IMR-90 (cell line): ENCODE measurements at regions not wholly inside any gene's neighbourhood (a gene's known extent, or its start where the extent isn't known, plus 50 kb on each side); places are given as distances from the start of the nearest gene placed in this dataset.

Experiments used
- ATAC-seq: fragments of 200-7000 bp; cut with Tn5 transposase; 2 replicates; pipeline ENCODE4 v1.9.1; 2020; ENCODE audit warnings: low read depth, mild to moderate bottlenecking, moderate library complexity
- BruUV-seq: library from RNA; stranded (reverse); fragments of 400-500 nt; replicated peaks from 2 replicates; lab custom pipeline; 2021; lab: Mats Ljungman, UMichigan
- CTCF ChIA-PET: fragments of 300-600 bp; formaldehyde crosslinking; extraction: SDS; loops from one replicate; lab custom pipeline; 2021; ENCODE audit warnings: antibody characterized with exemption; lab: Yijun Ruan, JAX
- POLR2A ChIA-PET: fragments of 300-600 bp; sonication (Branson Sonifier 250); formaldehyde crosslinking; loops from one replicate; lab custom pipeline; 2022; ENCODE audit warnings: antibody characterized with exemption; ENCODE audit not compliant: unreplicated experiment; lab: Charles Lee
- DNase-seq: peaks from one replicate; pipeline ENCODE4 v3.0.0; 2013
- H2AFZ ChIP-seq: replicated peaks from 2 replicates; pipeline ENCODE3; 2013; ENCODE audit warnings: low read length, mild to moderate bottlenecking; ENCODE audit not compliant: poor library complexity
- H2AK5ac ChIP-seq: 2 replicates; pipeline ENCODE4 v1.6.1; 2013; ENCODE audit warnings: low read depth, low read length, inconsistent platforms
- H2AK9ac ChIP-seq: replicated peaks from 2 replicates; pipeline ENCODE3; 2013; ENCODE audit warnings: mild to moderate bottlenecking, low read depth, low read length, moderate library complexity; ENCODE audit not compliant: poor library complexity
- H2BK120ac ChIP-seq: 2 replicates; pipeline ENCODE4 v1.6.1; 2013; ENCODE audit warnings: low read depth, low read length, inconsistent platforms
- H2BK15ac ChIP-seq: 3 replicates; pipeline ENCODE4 v1.6.1; 2013; ENCODE audit warnings: low read depth, low read length, inconsistent platforms
- H2BK20ac ChIP-seq: 2 replicates; pipeline ENCODE4 v1.6.1; 2013; ENCODE audit warnings: low read depth, mild to moderate bottlenecking, inconsistent platforms, low read length, moderate library complexity
- H2BK5ac ChIP-seq: 2 replicates; pipeline ENCODE4 v1.6.1; 2013; ENCODE audit warnings: mild to moderate bottlenecking, low read depth, low read length, inconsistent platforms; ENCODE audit not compliant: poor library complexity, severe bottlenecking
- H3K14ac ChIP-seq: replicated peaks from 2 replicates; pipeline ENCODE4 v1.6.1; 2013; ENCODE audit warnings: low read depth, low read length, inconsistent platforms
- H3K18ac ChIP-seq: 2 replicates; pipeline ENCODE4 v1.6.1; 2013; ENCODE audit warnings: low read depth, low read length, control low read depth
- H3K23ac ChIP-seq: 2 replicates; pipeline ENCODE4 v1.6.1; 2013; ENCODE audit warnings: low read depth, low read length, inconsistent platforms
- H3K27ac ChIP-seq: 2 replicates; pipeline ENCODE4 v1.5.1; 2013; ENCODE audit warnings: mild to moderate bottlenecking, control low read depth, low read length; ENCODE audit not compliant: insufficient read depth
- H3K27me3 ChIP-seq: 2 replicates; pipeline ENCODE4 v1.6.1; 2013; ENCODE audit warnings: low read length; ENCODE audit not compliant: control insufficient read depth, insufficient read depth
- H3K36me3 ChIP-seq: 2 replicates; pipeline ENCODE4 v1.6.1; 2013; ENCODE audit warnings: low read length, mixed read lengths; ENCODE audit not compliant: control insufficient read depth, insufficient read depth
- H3K4ac ChIP-seq: 2 replicates; pipeline ENCODE4 v1.6.1; 2013; ENCODE audit warnings: low read depth, low read length, inconsistent platforms
- H3K4me1 ChIP-seq: 2 replicates; pipeline ENCODE4 v1.6.1; 2013; ENCODE audit warnings: low read length, mixed read lengths; ENCODE audit not compliant: control insufficient read depth, insufficient read depth
- H3K4me2 ChIP-seq: 2 replicates; pipeline ENCODE4 v1.6.1; 2013; ENCODE audit warnings: low read depth, mild to moderate bottlenecking, control low read depth, low read length, moderate library complexity
- H3K4me3 ChIP-seq: 2 replicates; pipeline ENCODE4 v1.5.1; 2013; ENCODE audit warnings: low read depth, mild to moderate bottlenecking, control low read depth, low read length, moderate library complexity; ENCODE audit not compliant: insufficient read depth
- H3K56ac ChIP-seq: 2 replicates; pipeline ENCODE4 v1.6.1; 2013; ENCODE audit warnings: low read length, inconsistent platforms; ENCODE audit not compliant: insufficient read depth; ENCODE audit errors: extremely low read depth
- H3K79me1 ChIP-seq, 2 experiments: 2 replicates each; pipeline ENCODE4 v1.6.1; 2013; ENCODE audit warnings: low read length in 2 of 2, inconsistent platforms in 1 of 2, low read depth in 1 of 2
- H3K9ac ChIP-seq: 2 replicates; pipeline ENCODE4 v1.6.1; 2013; ENCODE audit warnings: low read depth, low read length, control low read depth
- H3K9me1 ChIP-seq: 2 replicates; pipeline ENCODE4 v1.6.1; 2013; ENCODE audit warnings: low read length, inconsistent platforms; ENCODE audit not compliant: insufficient read depth
- H3K9me3 ChIP-seq: 2 replicates; pipeline ENCODE4 v1.6.1; 2013; ENCODE audit warnings: low read length; ENCODE audit not compliant: control insufficient read depth, insufficient read depth
- H4K20me1 ChIP-seq: 2 replicates; pipeline ENCODE4 v1.6.1; 2013; ENCODE audit warnings: low read length, inconsistent platforms; ENCODE audit not compliant: insufficient read depth
- H4K5ac ChIP-seq: 2 replicates; pipeline ENCODE4 v1.6.1; 2013; ENCODE audit warnings: mild to moderate bottlenecking, low read depth, low read length, control low read depth
- H4K8ac ChIP-seq, 2 experiments: 2 replicates each; pipeline ENCODE4 v1.6.1; 2013; ENCODE audit warnings: low read depth in 2 of 2, low read length in 2 of 2, control low read depth in 1 of 2, inconsistent platforms in 1 of 2
- H4K91ac ChIP-seq: 2 replicates; pipeline ENCODE4 v1.6.1; 2013; ENCODE audit warnings: low read depth, low read length, inconsistent platforms; ENCODE audit not compliant: insufficient read depth
- BHLHE40 ChIP-seq: fragments of 150-350 bp; IDR thresholded peaks from 2 replicates; pipeline ENCODE4 v1.6.1; 2016; ENCODE audit warnings: mild to moderate bottlenecking, low read depth, low read length
- CEBPB ChIP-seq: IDR thresholded peaks from 2 replicates; pipeline ENCODE4 v1.6.1; 2012; ENCODE audit warnings: low read depth, low read length, improper control_type of control experiment
- CTCF ChIP-seq: conservative IDR thresholded peaks from 2 replicates; pipeline ENCODE4 v1.5.1; 2012; ENCODE audit warnings: mild to moderate bottlenecking, low read depth, low read length, improper control_type of control experiment
- MAZ ChIP-seq: IDR thresholded peaks from 2 replicates; pipeline ENCODE4 v1.6.1; 2012; ENCODE audit warnings: low read depth, mild to moderate bottlenecking, low read length, improper control_type of control experiment, moderate library complexity, borderline replicate concordance
- WGBS, 2 experiments: methylation state at CpG; one replicate each; pipeline versions ENCODE4 v1.1.5 to v1.1.7; 2013; ENCODE audit warnings: missing lambda C conversion rate in 2 of 2; ENCODE audit not compliant: insufficient read length in 1 of 2; ENCODE audit errors: extremely low coverage in 2 of 2; 5-methylcytosine and 5-hydroxymethylcytosine counted together
- dilution Hi-C: fragments of 300-500 bp; cut with HindIII; formaldehyde crosslinking; loops from one replicate; pipeline ENCODE4 v1.14.3; 2018; ENCODE audit warnings: low sequenced_read_pairs; ENCODE audit not compliant: unreplicated experiment
- in situ Hi-C: fragments of 300-500 bp; cut with MboI; formaldehyde crosslinking; loops from 3 replicates; pipeline ENCODE4 v1.14.3; 2019; ENCODE audit warnings: low sequenced_read_pairs, inconsistent platforms, mixed read lengths
- intact Hi-C: fragments of 100-400 bp; cut with micrococcal nuclease; formaldehyde crosslinking; loops from 2 replicates; pipeline ENCODE4 v1.10.0; 2022

GRCh38 chr3:59600631-59601030 is 550.8 kb upstream of the CFAP20DC start:
- Histone ChIP-seq H3K9me3 (0 out of 2 replicates have a peak, but pooled peaks cover 2% of the 10 kb centered on the region), H3K4me1 (no peaks in the 10 kb centered on the region), H2BK20ac (no peak overlapping the region), H2AK9ac (no peak overlapping the region), H4K5ac (no peak overlapping the region), H2BK120ac (no peak overlapping the region), H3K9me1 (no peaks in the 10 kb centered on the region), H2AFZ (no peak overlapping the region), H2BK15ac (no peak overlapping the region), H3K9ac (no peak overlapping the region), H3K79me1 (no peaks in the 10 kb centered on the region), H3K56ac (no peak overlapping the region), H3K4ac (no peak overlapping the region), H4K8ac (no peak overlapping the region), H3K4me2 (no peak overlapping the region), H3K36me3 (no peaks in the 10 kb centered on the region), H3K4me3 (no peak overlapping the region), H3K27ac (no peak overlapping the region), H4K20me1 (no peaks in the 10 kb centered on the region), H3K27me3 (peaks cover 14% of the 10 kb centered on the region), H2BK5ac (no peak overlapping the region), H4K91ac (no peak overlapping the region), H3K23ac (no peak overlapping the region), H3K18ac (no peak overlapping the region), H3K14ac (no peak overlapping the region), H2AK5ac (no peak overlapping the region)
- intact Hi-C loops: no loop called here
- POLR2A ChIA-PET: no interaction called here
- DNase-seq (no peak), ATAC-seq (no peak)
- in situ Hi-C loops: no loop called here
- no peak for TF ChIP-seq BHLHE40
- no peak for TF ChIP-seq MAZ
- TF ChIP-seq CTCF: no peak
- TF ChIP-seq CEBPB: no peak
- dilution Hi-C loops: no loop called here
- WGBS, 2 experiments: no CpG with 5 or more reads among the region's 2 CpGs
- no TSS peak for BruUV-seq
- CTCF ChIA-PET: no interaction called here
